ENCODE measurements at regions not wholly inside any gene's neighbourhood (a gene's known extent, or its start where the extent isn't known, plus 50 kb on each side); places are given as distances from the start of the nearest gene placed in this dataset.

DNA sequence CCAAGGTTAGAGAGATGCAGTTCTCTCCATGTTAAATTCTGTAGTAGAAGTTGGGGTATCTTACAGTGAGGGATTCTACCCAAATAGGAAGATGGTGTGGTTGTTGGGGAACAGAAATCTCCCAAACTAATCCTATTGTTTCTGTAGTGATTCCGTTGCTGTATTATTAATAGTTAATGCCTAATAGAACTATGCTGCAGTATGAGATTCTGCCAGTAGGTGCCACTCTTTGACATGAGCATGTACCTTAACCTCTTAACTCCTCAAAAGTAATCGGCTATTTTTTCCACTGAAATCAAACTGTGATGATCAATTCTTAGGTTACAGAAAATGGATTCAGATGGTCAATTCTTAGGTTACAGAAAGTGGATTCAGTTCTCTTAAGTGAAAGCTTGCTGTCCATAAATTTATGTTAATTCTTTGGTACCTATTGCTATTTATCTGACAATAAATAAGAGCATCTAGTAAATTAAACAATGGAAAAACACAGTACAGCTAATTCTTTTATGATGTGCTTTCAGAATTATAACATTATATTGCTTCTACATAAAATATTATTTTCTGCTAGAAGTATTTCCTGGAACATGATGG is 97.9 kb upstream of the DLX2 start:
- Histone ChIP-seq H2AFZ (no peak overlapping the region), H3F3A (ENCODE audit: insufficient read depth) (peaks cover 4% of the 10 kb centered on the region; the same call in 1 of the 2 replicates), H3K9me2 (ENCODE audit: insufficient read depth) (no peaks in the 10 kb centered on the region), H3K4me1 (ENCODE audit: insufficient read depth) (0 out of 2 replicates have a peak, but pooled peaks cover 5% of the 10 kb centered on the region), H3K27me3 (replicated peaks; ENCODE audit: insufficient read depth) (no peaks in the 10 kb centered on the region), H3K9me3 (ENCODE audit: low read depth) (no peaks in the 10 kb centered on the region), H3K9ac (no peak overlapping the region), H3K36me3 (ENCODE audit: low read depth) (no peaks in the 10 kb centered on the region), H3K4me2 (ENCODE audit: unreplicated experiment) (no peak overlapping the region), H3K4me3 (no peak overlapping the region), H3K79me2 (ENCODE audit: insufficient read depth) (no peaks in the 10 kb centered on the region), H3K27ac (no peak overlapping the region), H4K20me1 (ENCODE audit: insufficient read depth) (no peaks in the 10 kb centered on the region)
- DNase-seq: peak; percentile 38
- TF ChIP-seq EZH2phosphoT487 (IDR thresholded peaks at IDR 0.05; ENCODE audit: insufficient read depth, low read depth) (no peak), EZH2 (IDR thresholded peaks at IDR 0.05; ENCODE audit: insufficient read depth, poor library complexity, severe bottlenecking) (no peak)
- in situ Hi-C loops (cut with MboI): no loop called here
- 62 to 66% methylated on average over 2 of the region's 2 CpGs for WGBS, 2 experiments (ENCODE audit: low coverage in 1 of 2, low lambda C conversion rate in 2 of 2, missing lambda C conversion rate in 2 of 2)

DNA sequence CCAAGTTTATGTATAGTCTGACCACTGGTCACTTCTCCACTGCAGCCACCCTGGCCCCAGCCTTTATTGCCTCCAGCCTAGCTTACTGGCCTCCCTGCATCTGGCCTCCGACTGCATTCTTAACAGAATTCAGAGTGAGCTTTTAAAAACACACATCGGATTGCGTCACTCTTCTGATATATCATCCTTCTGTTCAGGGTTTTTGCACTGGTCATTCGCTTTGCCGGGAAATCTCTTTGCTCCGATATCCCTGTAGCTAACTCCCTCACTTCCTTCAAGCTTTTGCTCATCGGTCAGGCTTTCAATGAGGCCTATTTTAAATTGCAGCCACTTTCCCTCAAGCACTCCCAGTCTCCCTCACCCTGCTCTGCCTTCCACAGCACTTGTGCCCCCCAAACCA is 101.6 kb upstream of the DLX2 start:
- DNase-seq: no peak
- H3F3A ChIP-seq (ENCODE audit: insufficient read depth): peaks cover 5% of the 10 kb centered on the region
- H3K4me3 ChIP-seq: no peak overlapping the region
- no peaks in the 10 kb centered on the region for H3K9me3 ChIP-seq (ENCODE audit: low read depth)
- H4K20me1 ChIP-seq (ENCODE audit: insufficient read depth): no peaks in the 10 kb centered on the region
- in situ Hi-C loops (cut with MboI): no loop called here
- no peak overlapping the region for H3K9ac ChIP-seq
- no peak overlapping the region for H2AFZ ChIP-seq
- H3K27ac ChIP-seq: no peak overlapping the region
- no peaks in the 10 kb centered on the region for H3K9me2 ChIP-seq (ENCODE audit: insufficient read depth)
- H3K36me3 ChIP-seq (ENCODE audit: low read depth): no peaks in the 10 kb centered on the region
- H3K4me1 ChIP-seq (ENCODE audit: insufficient read depth): peaks cover 6% of the 10 kb centered on the region
- no peak overlapping the region for H3K4me2 ChIP-seq (ENCODE audit: unreplicated experiment)
- 89 to 93% methylated on average over 7 of the region's 7 CpGs for WGBS, 2 experiments (ENCODE audit: low coverage in 1 of 2, low lambda C conversion rate in 2 of 2, missing lambda C conversion rate in 2 of 2)
- no peaks in the 10 kb centered on the region for H3K79me2 ChIP-seq (ENCODE audit: insufficient read depth)
- TF ChIP-seq EZH2phosphoT487 (IDR thresholded peaks at IDR 0.05; ENCODE audit: insufficient read depth, low read depth): no peak
- TF ChIP-seq EZH2 (IDR thresholded peaks at IDR 0.05; ENCODE audit: insufficient read depth, poor library complexity, severe bottlenecking): no peak
- H3K27me3 ChIP-seq (replicated peaks; ENCODE audit: insufficient read depth): no peaks in the 10 kb centered on the region

DNA sequence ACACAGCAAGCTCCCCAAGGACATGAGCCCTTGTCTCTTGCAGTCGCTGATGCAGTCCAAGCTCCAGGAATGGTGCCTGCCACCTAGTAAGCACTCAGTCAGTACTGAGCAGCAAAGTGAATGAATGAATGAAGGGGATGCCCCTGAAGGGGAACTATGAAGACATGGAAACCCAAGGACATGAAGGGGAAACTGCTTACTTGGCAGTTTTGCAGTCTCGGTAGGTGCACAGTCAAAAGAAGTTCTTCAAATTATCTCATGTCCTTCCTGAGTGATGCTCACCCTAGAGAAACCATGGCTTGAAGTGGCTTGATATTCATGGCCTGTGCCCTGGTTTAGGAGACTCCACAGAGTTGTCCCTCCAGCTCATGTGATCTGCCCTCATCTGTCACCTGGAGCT is 102.1 kb upstream of the DLX2 start:
- Histone ChIP-seq H3K9me3 (ENCODE audit: low read depth) (no peaks in the 10 kb centered on the region), H3K9ac (no peak overlapping the region), H3K79me2 (ENCODE audit: insufficient read depth) (no peaks in the 10 kb centered on the region), H2AFZ (no peak overlapping the region), H3K4me2 (ENCODE audit: unreplicated experiment) (no peak overlapping the region), H3K9me2 (ENCODE audit: insufficient read depth) (no peaks in the 10 kb centered on the region), H4K20me1 (ENCODE audit: insufficient read depth) (no peaks in the 10 kb centered on the region), H3K27ac (no peak overlapping the region), H3K27me3 (replicated peaks; ENCODE audit: insufficient read depth) (no peaks in the 10 kb centered on the region), H3F3A (ENCODE audit: insufficient read depth) (peaks cover 10% of the 10 kb centered on the region), H3K36me3 (ENCODE audit: low read depth) (no peaks in the 10 kb centered on the region), H3K4me3 (no peak overlapping the region), H3K4me1 (ENCODE audit: insufficient read depth) (peaks cover 10% of the 10 kb centered on the region)
- no peak for TF ChIP-seq EZH2 (IDR thresholded peaks at IDR 0.05; ENCODE audit: insufficient read depth, poor library complexity, severe bottlenecking)
- no peak for TF ChIP-seq EZH2phosphoT487 (IDR thresholded peaks at IDR 0.05; ENCODE audit: insufficient read depth, low read depth)
- 74 to 83% methylated on average over 2 of the region's 2 CpGs for WGBS, 2 experiments (ENCODE audit: low coverage in 1 of 2, low lambda C conversion rate in 2 of 2, missing lambda C conversion rate in 2 of 2)
- DNase-seq: no peak
- in situ Hi-C loops (cut with MboI): no loop called here

DNA sequence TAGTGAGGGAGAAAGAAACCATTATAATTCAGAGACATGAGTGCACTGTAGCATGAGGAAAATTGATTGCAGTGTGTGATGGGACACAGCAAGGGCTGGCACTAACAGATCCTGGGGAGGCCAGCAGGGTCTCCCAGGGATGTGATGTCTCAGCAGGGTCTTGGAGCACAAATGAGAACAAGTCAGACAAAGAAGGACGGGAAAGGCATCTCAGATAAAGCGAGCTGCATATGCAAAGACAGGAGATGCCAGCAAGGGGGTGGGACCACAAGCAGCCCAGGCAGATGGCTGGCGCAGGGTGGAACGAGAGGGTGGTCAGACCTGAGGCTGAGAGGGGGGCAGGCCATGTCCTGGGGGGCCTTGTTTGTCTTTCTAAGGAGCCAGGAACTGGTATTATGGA is 102.6 kb upstream of the DLX2 start:
- no peak for TF ChIP-seq EZH2phosphoT487 (IDR thresholded peaks at IDR 0.05; ENCODE audit: insufficient read depth, low read depth)
- no peak for TF ChIP-seq EZH2 (IDR thresholded peaks at IDR 0.05; ENCODE audit: insufficient read depth, poor library complexity, severe bottlenecking)
- Histone ChIP-seq H4K20me1 (ENCODE audit: insufficient read depth) (no peaks in the 10 kb centered on the region), H3K4me1 (ENCODE audit: insufficient read depth) (peaks cover 10% of the 10 kb centered on the region), H3K9ac (no peak overlapping the region), H3K4me2 (ENCODE audit: unreplicated experiment) (no peak overlapping the region), H3K27me3 (replicated peaks; ENCODE audit: insufficient read depth) (no peaks in the 10 kb centered on the region), H3K4me3 (no peak overlapping the region), H3K79me2 (ENCODE audit: insufficient read depth) (no peaks in the 10 kb centered on the region), H3K27ac (no peak overlapping the region), H2AFZ (no peak overlapping the region), H3K9me2 (ENCODE audit: insufficient read depth) (no peaks in the 10 kb centered on the region), H3K9me3 (ENCODE audit: low read depth) (no peaks in the 10 kb centered on the region), H3F3A (ENCODE audit: insufficient read depth) (peaks cover 13% of the 10 kb centered on the region), H3K36me3 (ENCODE audit: low read depth) (no peaks in the 10 kb centered on the region)
- 53 to 59% methylated on average over 4 of the region's 4 CpGs for WGBS, 2 experiments (ENCODE audit: low coverage in 1 of 2, low lambda C conversion rate in 2 of 2, missing lambda C conversion rate in 2 of 2)
- no peak for DNase-seq
- in situ Hi-C loops (cut with MboI): no loop called here

DNA sequence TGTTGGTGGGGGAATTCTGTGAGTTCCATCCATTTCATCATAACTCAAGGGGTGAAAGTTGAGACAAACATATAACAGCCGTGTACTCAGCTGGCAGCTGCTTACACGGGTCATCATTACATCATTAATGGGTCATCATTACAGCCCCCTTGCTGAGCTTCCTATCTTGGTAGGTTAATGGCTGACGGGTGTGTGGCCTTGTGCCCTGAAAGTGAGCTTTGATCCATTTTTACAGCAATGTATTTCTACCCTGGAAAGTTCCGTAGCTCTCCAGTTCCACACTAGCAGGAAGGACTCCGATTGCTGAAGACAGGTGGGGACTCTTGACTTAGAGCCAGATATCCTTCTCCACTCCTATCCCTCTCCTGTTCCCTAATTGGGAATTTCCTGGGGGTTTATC is 105.2 kb upstream of the DLX2 start:
- 67 to 76% methylated on average over 5 of the region's 5 CpGs for WGBS, 2 experiments (ENCODE audit: low coverage in 1 of 2, low lambda C conversion rate in 2 of 2, missing lambda C conversion rate in 2 of 2)
- Histone ChIP-seq H3K9ac (no peak overlapping the region), H3K9me2 (ENCODE audit: insufficient read depth) (no peaks in the 10 kb centered on the region), H3K4me2 (ENCODE audit: unreplicated experiment) (no peak overlapping the region), H3K4me3 (no peak overlapping the region), H4K20me1 (ENCODE audit: insufficient read depth) (no peaks in the 10 kb centered on the region), H2AFZ (no peak overlapping the region), H3K79me2 (ENCODE audit: insufficient read depth) (no peaks in the 10 kb centered on the region), H3K4me1 (ENCODE audit: insufficient read depth) (peaks cover 10% of the 10 kb centered on the region), H3K9me3 (ENCODE audit: low read depth) (no peaks in the 10 kb centered on the region), H3K36me3 (ENCODE audit: low read depth) (no peaks in the 10 kb centered on the region), H3F3A (ENCODE audit: insufficient read depth) (peaks cover 17% of the 10 kb centered on the region), H3K27ac (no peak overlapping the region), H3K27me3 (replicated peaks; ENCODE audit: insufficient read depth) (no peaks in the 10 kb centered on the region)
- DNase-seq: no peak
- no peak for TF ChIP-seq EZH2phosphoT487 (IDR thresholded peaks at IDR 0.05; ENCODE audit: insufficient read depth, low read depth)
- TF ChIP-seq EZH2 (IDR thresholded peaks at IDR 0.05; ENCODE audit: insufficient read depth, poor library complexity, severe bottlenecking): no peak
- in situ Hi-C loops (cut with MboI): no loop called here

Measured in GM23248 (cell line).